Suprapubic skin (tissue), 4 donors: ENCODE measurements at regions not wholly inside any gene's neighbourhood (a gene's known extent, or its start where the extent isn't known, plus 50 kb on each side); places are given as distances from the start of the nearest gene placed in this dataset.

ENCODE experiments used
- EP300 ChIP-seq: sonication (generic); formaldehyde crosslinking; IDR thresholded peaks from one replicate; pipeline ENCODE4 v1.6.1; 2017; ENCODE audit warnings: antibody characterized with exemption
- POLR2A ChIP-seq, 2 donors: fragments of 450-650 bp; IDR thresholded peaks; one replicate each; pipeline ENCODE4 v1.6.1; 2017; ENCODE audit warnings: antibody characterized with exemption in 2 of 2, mild to moderate bottlenecking in 2 of 2, moderate library complexity in 2 of 2
- POLR2AphosphoS5 ChIP-seq, 3 donors: sonication (generic); formaldehyde crosslinking; IDR thresholded peaks; one replicate each; pipeline ENCODE4 v1.6.1; 2017; ENCODE audit warnings: antibody characterized with exemption in 3 of 3
- TF ChIP-seq, protein P1 (sequence below), 2 donors: fragments of 200-600 bp in 1 of 2; fragments of 450-650 bp in 1 of 2; sonication (generic) in 1 of 2; IDR thresholded peaks; one replicate each; pipeline ENCODE4 v1.5.1; 2016 to 2019; ENCODE audit warnings: antibody characterized with exemption in 2 of 2, mild to moderate bottlenecking in 1 of 2, moderate library complexity in 1 of 2

DNA sequence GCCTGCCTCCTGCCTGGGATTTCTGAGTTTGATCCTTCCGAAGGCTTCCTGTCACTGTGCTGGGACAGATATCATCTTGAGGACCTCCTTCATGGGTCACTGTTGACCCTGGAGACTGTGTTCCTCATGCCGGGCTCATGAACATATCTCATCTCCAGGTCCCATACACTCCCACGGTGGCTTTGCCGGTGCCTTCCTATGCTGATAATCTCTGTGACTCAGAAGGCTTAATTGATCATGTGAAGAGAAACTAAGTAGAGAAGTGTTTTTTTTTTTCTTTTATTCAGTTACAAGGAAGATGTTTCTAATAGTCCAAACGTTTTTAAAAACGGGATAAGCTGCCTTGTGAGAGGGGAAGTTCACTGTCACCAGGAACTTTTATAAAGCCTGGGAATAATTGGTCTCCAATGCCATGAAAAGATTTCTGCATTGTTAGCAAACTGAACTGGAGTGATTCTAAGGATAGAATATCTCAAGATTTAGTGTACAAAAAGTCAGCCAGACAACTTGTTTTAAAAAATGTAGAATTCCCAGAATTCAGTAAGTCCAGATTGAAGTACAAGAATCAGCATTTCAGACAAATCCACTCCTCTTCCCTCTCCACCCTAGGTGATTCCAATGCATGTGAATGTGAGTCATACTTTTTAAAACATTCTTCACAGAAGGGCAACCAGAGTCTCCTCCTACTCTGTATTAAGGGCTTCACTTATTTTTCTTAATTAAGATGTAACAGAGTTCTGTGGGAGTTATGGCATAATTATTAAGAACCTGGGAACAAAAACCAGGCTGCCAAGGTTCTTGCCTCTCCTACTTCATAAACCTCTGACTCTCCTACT is 139.8 kb upstream of the LGR5 start:
- TF ChIP-seq, protein P1, sequence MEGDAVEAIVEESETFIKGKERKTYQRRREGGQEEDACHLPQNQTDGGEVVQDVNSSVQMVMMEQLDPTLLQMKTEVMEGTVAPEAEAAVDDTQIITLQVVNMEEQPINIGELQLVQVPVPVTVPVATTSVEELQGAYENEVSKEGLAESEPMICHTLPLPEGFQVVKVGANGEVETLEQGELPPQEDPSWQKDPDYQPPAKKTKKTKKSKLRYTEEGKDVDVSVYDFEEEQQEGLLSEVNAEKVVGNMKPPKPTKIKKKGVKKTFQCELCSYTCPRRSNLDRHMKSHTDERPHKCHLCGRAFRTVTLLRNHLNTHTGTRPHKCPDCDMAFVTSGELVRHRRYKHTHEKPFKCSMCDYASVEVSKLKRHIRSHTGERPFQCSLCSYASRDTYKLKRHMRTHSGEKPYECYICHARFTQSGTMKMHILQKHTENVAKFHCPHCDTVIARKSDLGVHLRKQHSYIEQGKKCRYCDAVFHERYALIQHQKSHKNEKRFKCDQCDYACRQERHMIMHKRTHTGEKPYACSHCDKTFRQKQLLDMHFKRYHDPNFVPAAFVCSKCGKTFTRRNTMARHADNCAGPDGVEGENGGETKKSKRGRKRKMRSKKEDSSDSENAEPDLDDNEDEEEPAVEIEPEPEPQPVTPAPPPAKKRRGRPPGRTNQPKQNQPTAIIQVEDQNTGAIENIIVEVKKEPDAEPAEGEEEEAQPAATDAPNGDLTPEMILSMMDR (IDR thresholded peaks at IDR 0.05), result no peak
- TF ChIP-seq EP300 (no peak), POLR2A (IDR thresholded peaks at IDR 0.05) (no peak), POLR2AphosphoS5 (IDR thresholded peaks at IDR 0.05) (no peak)
